ENCODE measurements at regions not wholly inside any gene's neighbourhood (a gene's known extent, or its start where the extent isn't known, plus 50 kb on each side); places are given as distances from the start of the nearest gene placed in this dataset.

DNA sequence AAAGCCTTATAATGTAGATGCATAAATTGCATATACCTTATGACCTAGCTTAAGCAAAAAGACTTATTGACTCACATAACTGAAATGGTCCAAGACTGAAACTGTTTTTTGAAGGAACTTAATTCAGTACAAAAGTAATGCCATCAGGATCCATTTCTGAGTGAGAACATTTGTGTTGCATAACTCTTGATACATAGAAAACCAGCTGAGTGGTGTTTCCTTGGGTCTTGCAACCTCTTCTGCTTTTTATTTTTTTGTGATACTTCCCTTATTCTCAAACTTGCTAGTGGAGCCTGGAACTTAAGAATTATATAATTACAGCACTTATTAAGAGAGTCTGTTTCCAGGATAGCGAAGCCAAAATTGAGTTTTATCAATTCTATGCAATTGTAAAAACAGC lies 272.0 kb downstream of the MAN2A1 start:
- TF ChIP-seq, protein P1, sequence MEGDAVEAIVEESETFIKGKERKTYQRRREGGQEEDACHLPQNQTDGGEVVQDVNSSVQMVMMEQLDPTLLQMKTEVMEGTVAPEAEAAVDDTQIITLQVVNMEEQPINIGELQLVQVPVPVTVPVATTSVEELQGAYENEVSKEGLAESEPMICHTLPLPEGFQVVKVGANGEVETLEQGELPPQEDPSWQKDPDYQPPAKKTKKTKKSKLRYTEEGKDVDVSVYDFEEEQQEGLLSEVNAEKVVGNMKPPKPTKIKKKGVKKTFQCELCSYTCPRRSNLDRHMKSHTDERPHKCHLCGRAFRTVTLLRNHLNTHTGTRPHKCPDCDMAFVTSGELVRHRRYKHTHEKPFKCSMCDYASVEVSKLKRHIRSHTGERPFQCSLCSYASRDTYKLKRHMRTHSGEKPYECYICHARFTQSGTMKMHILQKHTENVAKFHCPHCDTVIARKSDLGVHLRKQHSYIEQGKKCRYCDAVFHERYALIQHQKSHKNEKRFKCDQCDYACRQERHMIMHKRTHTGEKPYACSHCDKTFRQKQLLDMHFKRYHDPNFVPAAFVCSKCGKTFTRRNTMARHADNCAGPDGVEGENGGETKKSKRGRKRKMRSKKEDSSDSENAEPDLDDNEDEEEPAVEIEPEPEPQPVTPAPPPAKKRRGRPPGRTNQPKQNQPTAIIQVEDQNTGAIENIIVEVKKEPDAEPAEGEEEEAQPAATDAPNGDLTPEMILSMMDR (IDR thresholded peaks at IDR 0.05): no peak
- 90 to 94% (median 93%) methylated on average over 1 of the region's 1 CpG for WGBS, 3 donors
- Histone ChIP-seq H3K36me3 (ENCODE audit: insufficient read depth in 1 of 2, low read depth in 1 of 2) (no peaks in the 10 kb centered on the region), H3K4me1 (no peaks in the 10 kb centered on the region), H3K27ac (no peak overlapping the region), H3K9me3 (no peaks in the 10 kb centered on the region), H3K27me3 (ENCODE audit: insufficient read depth in 3 of 3, low read length in 2 of 3) (no peaks in the 10 kb centered on the region), H3K4me3 (no peak overlapping the region)
- no peak for DNase-seq
- intact Hi-C loops (cut with DNase I): no loop called here
- no peak for ATAC-seq

GRCh38 chr5:109962882-109963603 lies 273.3 kb downstream of the MAN2A1 start:
- Histone ChIP-seq H3K27ac (no peak overlapping the region), H3K27me3 (ENCODE audit: insufficient read depth in 3 of 3, low read length in 2 of 3) (no peaks in the 10 kb centered on the region), H3K9me3 (no peaks in the 10 kb centered on the region), H3K36me3 (ENCODE audit: insufficient read depth in 1 of 2, low read depth in 1 of 2) (no peaks in the 10 kb centered on the region), H3K4me3 (no peak overlapping the region), H3K4me1 (no peaks in the 10 kb centered on the region)
- DNase-seq (no peak), ATAC-seq (no peak)
- TF ChIP-seq, protein P1 (IDR thresholded peaks at IDR 0.05): no peak
- intact Hi-C loops (cut with DNase I): no loop called here
- 22 to 88% (median 48%) methylated on average over 1 of the region's 1 CpG for WGBS, 3 donors

GRCh38 chr5:109964136-109964535 lies 274.4 kb downstream of the MAN2A1 start:
- no peaks in the 10 kb centered on the region for H3K4me1 ChIP-seq
- H3K4me3 ChIP-seq: no peak overlapping the region
- H3K9me3 ChIP-seq: no peaks in the 10 kb centered on the region
- intact Hi-C loops (cut with DNase I): no loop called here
- ATAC-seq (no peak), DNase-seq (no peak)
- 72 to 86% (median 76%) methylated on average over 3 of the region's 3 CpGs for WGBS, 3 donors
- no peak overlapping the region for H3K27ac ChIP-seq
- TF ChIP-seq, protein P1 (IDR thresholded peaks at IDR 0.05): no peak
- H3K27me3 ChIP-seq (ENCODE audit: insufficient read depth in 3 of 3, low read length in 2 of 3): no peaks in the 10 kb centered on the region
- no peaks in the 10 kb centered on the region for H3K36me3 ChIP-seq (ENCODE audit: insufficient read depth in 1 of 2, low read depth in 1 of 2)

- H3K9me3 ChIP-seq: no peaks in the 10 kb centered on the region
- no peaks in the 10 kb centered on the region for H3K36me3 ChIP-seq (ENCODE audit: insufficient read depth in 1 of 2, low read depth in 1 of 2)
- WGBS, 3 donors: 71 to 76% (median 74%) methylated on average over 3 of the region's 3 CpGs
- no peaks in the 10 kb centered on the region for H3K4me1 ChIP-seq
- H3K4me3 ChIP-seq: no peak overlapping the region
- H3K27ac ChIP-seq: no peak overlapping the region
- no peaks in the 10 kb centered on the region for H3K27me3 ChIP-seq (ENCODE audit: insufficient read depth in 3 of 3, low read length in 2 of 3)
- TF ChIP-seq, protein P1 (IDR thresholded peaks at IDR 0.05): no peak
- no peak for DNase-seq
- no peak for ATAC-seq
- intact Hi-C loops (cut with DNase I): no loop called here
Measured at GRCh38 chr5:109965634-109966033, 275.9 kb downstream of the MAN2A1 start.

- no peaks in the 10 kb centered on the region for H3K36me3 ChIP-seq (ENCODE audit: insufficient read depth in 1 of 2, low read depth in 1 of 2)
- no peaks in the 10 kb centered on the region for H3K27me3 ChIP-seq (ENCODE audit: insufficient read depth in 3 of 3, low read length in 2 of 3)
- TF ChIP-seq, protein P1 (IDR thresholded peaks at IDR 0.05): no peak
- no peak for ATAC-seq
- no peak overlapping the region for H3K27ac ChIP-seq
- H3K4me1 ChIP-seq: no peaks in the 10 kb centered on the region
- H3K4me3 ChIP-seq: no peak overlapping the region
- WGBS, 3 donors: 87 to 96% (median 90%) methylated on average over 1 of the region's 1 CpG
- H3K9me3 ChIP-seq: no peaks in the 10 kb centered on the region
- intact Hi-C loops (cut with DNase I): no loop called here
- no peak for DNase-seq
Measured at GRCh38 chr5:109971968-109972367, 282.2 kb downstream of the MAN2A1 start.

All from psoas muscle (tissue), 7 donors.